Muscle of leg (tissue), 3 donors: ENCODE measurements at regions not wholly inside any gene's neighbourhood (a gene's known extent, or its start where the extent isn't known, plus 50 kb on each side); places are given as distances from the start of the nearest gene placed in this dataset.

Experiments used
- DNase-seq: peaks from one replicate; pipeline ENCODE4 v3.0.0; 2013
- H3K27ac ChIP-seq: one replicate; pipeline ENCODE4 v1.5.1; 2013; ENCODE audit warnings: mild to moderate bottlenecking, low read length, control low read depth
- H3K27me3 ChIP-seq: one replicate; pipeline ENCODE4 v1.6.1; 2013; ENCODE audit warnings: low read length; ENCODE audit not compliant: control insufficient read depth, insufficient read depth
- H3K36me3 ChIP-seq: one replicate; pipeline ENCODE4 v1.6.1; 2013; ENCODE audit warnings: low read length; ENCODE audit not compliant: control insufficient read depth, insufficient read depth
- H3K4me1 ChIP-seq: one replicate; pipeline ENCODE4 v1.6.1; 2013; ENCODE audit warnings: low read length; ENCODE audit not compliant: control insufficient read depth, insufficient read depth
- H3K4me3 ChIP-seq: one replicate; pipeline ENCODE4 v1.5.1; 2013; ENCODE audit warnings: low read length, control low read depth
- H3K9me3 ChIP-seq: replicated peaks from 2 replicates; pipeline ENCODE4 v1.6.1; 2013; ENCODE audit warnings: low read depth, low read length; ENCODE audit not compliant: control insufficient read depth
- WGBS: methylation state at CpG from one replicate; pipeline ENCODE4 v1.1.5; 2013; ENCODE audit warnings: missing lambda C conversion rate; ENCODE audit not compliant: insufficient coverage; 5-methylcytosine and 5-hydroxymethylcytosine counted together

DNA sequence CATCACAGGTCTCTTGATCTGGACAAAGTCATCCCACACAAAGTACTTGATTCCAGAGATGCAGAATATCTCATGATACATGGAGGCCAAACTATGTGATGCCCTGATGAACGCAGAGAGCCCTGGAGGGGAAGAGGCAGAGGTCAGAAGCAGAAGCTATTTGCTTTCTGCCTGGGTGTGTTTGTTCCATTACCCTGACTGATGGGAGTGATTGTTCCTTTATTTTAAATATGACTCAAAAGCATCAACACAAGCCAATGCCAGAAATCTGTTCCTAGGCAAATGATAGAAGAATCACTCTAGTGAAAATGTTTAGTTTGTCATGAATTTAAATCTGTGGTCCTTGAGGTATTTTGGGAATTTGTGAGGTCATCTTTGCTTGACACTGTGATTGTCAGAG, 54.7 kb upstream of the GGTLC1 start:
- WGBS: no CpG with 5 or more reads among the region's 1 CpG
- Histone ChIP-seq H3K4me3 (no peak overlapping the region), H3K27ac (no peak overlapping the region), H3K4me1 (no peaks in the 10 kb centered on the region), H3K27me3 (no peaks in the 10 kb centered on the region), H3K9me3 (no peaks in the 10 kb centered on the region), H3K36me3 (no peaks in the 10 kb centered on the region)
- DNase-seq: no peak

DNA sequence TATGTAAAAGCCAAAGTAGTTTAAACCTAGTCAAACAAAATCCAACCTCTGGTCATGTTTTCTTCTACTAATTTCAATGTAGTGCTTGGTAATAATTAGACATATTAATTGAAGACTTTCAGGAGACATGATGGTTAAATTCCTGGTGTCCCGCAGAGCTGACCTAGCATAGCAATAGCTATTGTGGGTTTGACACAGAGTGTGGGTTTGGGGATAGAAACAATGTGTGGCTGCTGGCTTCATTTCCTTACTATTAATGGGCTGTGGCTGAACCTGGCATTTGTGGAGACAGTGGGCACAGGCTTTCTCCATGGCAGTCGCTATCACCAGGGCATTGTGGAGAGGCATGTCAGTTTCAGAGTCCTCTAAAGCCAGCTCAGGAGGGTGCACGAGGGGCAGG, 54.1 kb upstream of the GGTLC1 start:
- Histone ChIP-seq H3K27ac (no peak overlapping the region), H3K27me3 (peaks cover 2% of the 10 kb centered on the region), H3K9me3 (no peaks in the 10 kb centered on the region), H3K4me1 (no peaks in the 10 kb centered on the region), H3K4me3 (no peak overlapping the region), H3K36me3 (no peaks in the 10 kb centered on the region)
- 100% methylated on average over 1 of the region's 3 CpGs for WGBS
- no peak for DNase-seq

DNA sequence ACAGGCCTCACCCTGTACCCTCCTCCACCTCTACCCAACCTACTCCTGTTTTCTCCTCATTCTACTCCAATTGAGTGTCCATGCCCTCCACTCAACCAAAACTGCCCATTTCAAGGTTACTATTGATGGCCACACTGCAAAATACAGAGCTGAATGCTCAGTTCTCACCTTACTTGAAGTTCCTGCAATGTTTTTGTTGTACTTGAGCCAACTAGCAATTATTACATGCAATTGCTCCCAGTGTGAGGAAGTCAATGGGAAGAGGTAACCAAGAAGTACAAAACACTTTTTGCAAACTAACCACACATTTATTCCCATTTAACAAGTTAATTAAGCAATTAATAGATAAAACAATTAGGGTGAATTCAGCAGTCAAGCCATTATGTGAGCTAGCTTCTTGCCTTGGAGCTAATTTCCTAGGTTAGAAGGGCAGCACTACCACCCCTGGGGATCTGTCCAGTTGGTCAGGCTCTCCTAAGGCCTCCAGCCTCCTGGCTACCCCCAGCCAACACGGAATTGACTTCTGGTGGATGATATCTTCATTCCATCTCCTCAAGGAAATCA, 52.4 kb upstream of the GGTLC1 start:
- Histone ChIP-seq H3K4me3 (no peak overlapping the region), H3K9me3 (no peaks in the 10 kb centered on the region), H3K4me1 (no peaks in the 10 kb centered on the region), H3K27ac (no peak overlapping the region), H3K27me3 (peaks cover 2% of the 10 kb centered on the region), H3K36me3 (no peaks in the 10 kb centered on the region)
- no CpG with 5 or more reads among the region's 1 CpG for WGBS
- no peak for DNase-seq

DNA sequence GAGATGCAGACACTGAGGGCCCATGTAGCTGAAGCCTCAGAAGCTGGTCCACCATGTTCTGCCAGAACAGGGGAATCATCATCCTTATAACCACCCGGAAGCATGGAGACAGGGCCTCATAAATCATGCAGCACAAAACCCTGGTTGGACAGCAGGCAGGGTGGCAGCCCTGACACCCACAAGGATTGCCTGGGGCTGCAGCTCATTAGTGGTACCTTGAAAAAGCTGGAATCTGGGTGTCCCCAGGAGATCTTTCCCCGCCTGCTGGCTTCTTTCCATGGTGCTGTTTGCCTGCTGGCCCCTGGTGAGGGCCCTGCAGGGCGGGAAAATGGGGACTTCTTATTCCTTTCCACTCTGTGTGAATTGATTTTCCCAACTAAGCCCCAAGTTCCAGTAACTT, 50.6 kb upstream of the GGTLC1 start:
- 58% methylated on average over 2 of the region's 3 CpGs for WGBS
- H3K9me3 ChIP-seq: no peaks in the 10 kb centered on the region

More for the DNA sequence above, 50.6 kb upstream of the GGTLC1 start:
- no peaks in the 10 kb centered on the region for H3K36me3 ChIP-seq
- H3K27me3 ChIP-seq: peaks cover 2% of the 10 kb centered on the region
- H3K4me1 ChIP-seq: no peaks in the 10 kb centered on the region
- no peak overlapping the region for H3K27ac ChIP-seq
- no peak overlapping the region for H3K4me3 ChIP-seq
- DNase-seq: no peak
